ENCODE measurements at regions not wholly inside any gene's neighbourhood (a gene's known extent, or its start where the extent isn't known, plus 50 kb on each side); places are given as distances from the start of the nearest gene placed in this dataset.
"Not testable (repeated sequence)": the region's sequence is repeated elsewhere in the genome, so short reads cannot be mapped to it uniquely, and the experiment has no call there.

GRCh38 chr10:30708234-30708633 is 78.7 kb upstream of the LYZL2 start:
- Histone ChIP-seq H3K27ac (ENCODE audit: low read depth in 2 of 2, low read length in 1 of 2) (no peak overlapping the region), H3K4me3 (ENCODE audit: low read depth in 1 of 2, low read length in 2 of 2) (no peak overlapping the region), H3K27me3 (ENCODE audit: control insufficient read depth in 1 of 2, insufficient read depth in 2 of 2, low read length in 2 of 2) (no peaks in the 10 kb centered on the region), H3K36me3 (ENCODE audit: control insufficient read depth in 2 of 2, insufficient read depth in 2 of 2, low read length in 1 of 2) (no peaks in the 10 kb centered on the region), H3K4me1 (ENCODE audit: control insufficient read depth in 2 of 2, insufficient read depth in 2 of 2, low read length in 1 of 2) (no peaks in the 10 kb centered on the region), H3K9me3 (ENCODE audit: control insufficient read depth in 2 of 2, insufficient read depth in 1 of 2, low read depth in 1 of 2, low read length in 1 of 2) (no peaks in the 10 kb centered on the region)
- 96 to 98% methylated on average over 3 of the region's 3 CpGs for WGBS, 2 donors

GRCh38 chr10:30706189-30706588 is 76.6 kb upstream of the LYZL2 start:
- not testable (repeated sequence) for H3K4me3 ChIP-seq (ENCODE audit: low read depth in 1 of 2, low read length in 2 of 2); H3K27ac ChIP-seq (ENCODE audit: low read depth in 2 of 2, low read length in 1 of 2); H3K4me1 ChIP-seq (ENCODE audit: control insufficient read depth in 2 of 2, insufficient read depth in 2 of 2, low read length in 1 of 2); H3K36me3 ChIP-seq (ENCODE audit: control insufficient read depth in 2 of 2, insufficient read depth in 2 of 2, low read length in 1 of 2); H3K27me3 ChIP-seq (ENCODE audit: control insufficient read depth in 1 of 2, insufficient read depth in 2 of 2, low read length in 2 of 2); H3K9me3 ChIP-seq (ENCODE audit: control insufficient read depth in 2 of 2, insufficient read depth in 1 of 2, low read depth in 1 of 2, low read length in 1 of 2)
- WGBS, 2 donors: 100% methylated on average over 1 of the region's 1 CpG

GRCh38 chr10:30705625-30706149 is 76.1 kb upstream of the LYZL2 start:
- H3K27me3 ChIP-seq (ENCODE audit: control insufficient read depth in 1 of 2, insufficient read depth in 2 of 2, low read length in 2 of 2): no peaks in the 10 kb centered on the region
- H3K36me3 ChIP-seq (ENCODE audit: control insufficient read depth in 2 of 2, insufficient read depth in 2 of 2, low read length in 1 of 2): no peaks in the 10 kb centered on the region
- H3K4me3 ChIP-seq (ENCODE audit: low read depth in 1 of 2, low read length in 2 of 2): no peak overlapping the region
- no peaks in the 10 kb centered on the region for H3K4me1 ChIP-seq (ENCODE audit: control insufficient read depth in 2 of 2, insufficient read depth in 2 of 2, low read length in 1 of 2)
- peak overlapping the region in 1 of 2 donors; percentile 9 for H3K27ac ChIP-seq (ENCODE audit: low read depth in 2 of 2, low read length in 1 of 2)
- WGBS, 2 donors: 71 to 73% methylated on average over 9 of the region's 9 CpGs
- H3K9me3 ChIP-seq (ENCODE audit: control insufficient read depth in 2 of 2, insufficient read depth in 1 of 2, low read depth in 1 of 2, low read length in 1 of 2): no peaks in the 10 kb centered on the region

- WGBS, 2 donors: 27 to 31% methylated on average over 9 of the region's 9 CpGs
- Histone ChIP-seq H3K9me3 (ENCODE audit: control insufficient read depth in 2 of 2, insufficient read depth in 1 of 2, low read depth in 1 of 2, low read length in 1 of 2) (no peaks in the 10 kb centered on the region), H3K4me3 (ENCODE audit: low read depth in 1 of 2, low read length in 2 of 2) (no peak overlapping the region), H3K27ac (ENCODE audit: low read depth in 2 of 2, low read length in 1 of 2) (peak overlapping the region in 1 of 2 donors; percentile 9), H3K36me3 (ENCODE audit: control insufficient read depth in 2 of 2, insufficient read depth in 2 of 2, low read length in 1 of 2) (no peaks in the 10 kb centered on the region), H3K4me1 (ENCODE audit: control insufficient read depth in 2 of 2, insufficient read depth in 2 of 2, low read length in 1 of 2) (no peaks in the 10 kb centered on the region), H3K27me3 (ENCODE audit: control insufficient read depth in 1 of 2, insufficient read depth in 2 of 2, low read length in 2 of 2) (no peaks in the 10 kb centered on the region)
These were observed 75.6 kb upstream of the LYZL2 start for GRCh38 chr10:30705101-30705624.

- not testable (repeated sequence) for H3K27me3 ChIP-seq (ENCODE audit: control insufficient read depth in 1 of 2, insufficient read depth in 2 of 2, low read length in 2 of 2); H3K36me3 ChIP-seq (ENCODE audit: control insufficient read depth in 2 of 2, insufficient read depth in 2 of 2, low read length in 1 of 2); H3K4me1 ChIP-seq (ENCODE audit: control insufficient read depth in 2 of 2, insufficient read depth in 2 of 2, low read length in 1 of 2); H3K4me3 ChIP-seq (ENCODE audit: low read depth in 1 of 2, low read length in 2 of 2); H3K9me3 ChIP-seq (ENCODE audit: control insufficient read depth in 2 of 2, insufficient read depth in 1 of 2, low read depth in 1 of 2, low read length in 1 of 2)
- WGBS, 2 donors: 68 to 73% methylated on average over 14 of the region's 14 CpGs
- peak overlapping the region in 1 of 2 donors; percentile 3 for H3K27ac ChIP-seq (ENCODE audit: low read depth in 2 of 2, low read length in 1 of 2)
These were observed 75.1 kb upstream of the LYZL2 start for GRCh38 chr10:30704601-30705100.

GRCh38 chr10:30704026-30704600 is 74.6 kb upstream of the LYZL2 start:
- Histone ChIP-seq H3K4me3 (ENCODE audit: low read depth in 1 of 2, low read length in 2 of 2) (no peak overlapping the region), H3K27ac (ENCODE audit: low read depth in 2 of 2, low read length in 1 of 2) (peak overlapping the region in 1 of 2 donors; percentile 3), H3K36me3 (ENCODE audit: control insufficient read depth in 2 of 2, insufficient read depth in 2 of 2, low read length in 1 of 2) (no peaks in the 10 kb centered on the region), H3K4me1 (ENCODE audit: control insufficient read depth in 2 of 2, insufficient read depth in 2 of 2, low read length in 1 of 2) (no peaks in the 10 kb centered on the region), H3K9me3 (ENCODE audit: control insufficient read depth in 2 of 2, insufficient read depth in 1 of 2, low read depth in 1 of 2, low read length in 1 of 2) (no peaks in the 10 kb centered on the region), H3K27me3 (ENCODE audit: control insufficient read depth in 1 of 2, insufficient read depth in 2 of 2, low read length in 2 of 2) (no peaks in the 10 kb centered on the region)
- WGBS, 2 donors: 75 to 84% methylated on average over 11 of the region's 11 CpGs

GRCh38 chr10:30703446-30703845 is 73.9 kb upstream of the LYZL2 start:
- WGBS, 2 donors: 88 to 92% methylated on average over 7 of the region's 7 CpGs

GRCh38 chr10:30702860-30703259 is 73.3 kb upstream of the LYZL2 start:
- Histone ChIP-seq H3K27ac (ENCODE audit: low read depth in 2 of 2, low read length in 1 of 2) (no peak overlapping the region), H3K36me3 (ENCODE audit: control insufficient read depth in 2 of 2, insufficient read depth in 2 of 2, low read length in 1 of 2) (no peaks in the 10 kb centered on the region)
- 69 to 72% methylated on average over 5 of the region's 5 CpGs for WGBS, 2 donors

More at GRCh38 chr10:30703446-30703845, 73.9 kb upstream of the LYZL2 start:
- not testable (repeated sequence) for H3K4me3 ChIP-seq (ENCODE audit: low read depth in 1 of 2, low read length in 2 of 2); H3K27ac ChIP-seq (ENCODE audit: low read depth in 2 of 2, low read length in 1 of 2); H3K27me3 ChIP-seq (ENCODE audit: control insufficient read depth in 1 of 2, insufficient read depth in 2 of 2, low read length in 2 of 2); H3K4me1 ChIP-seq (ENCODE audit: control insufficient read depth in 2 of 2, insufficient read depth in 2 of 2, low read length in 1 of 2); H3K9me3 ChIP-seq (ENCODE audit: control insufficient read depth in 2 of 2, insufficient read depth in 1 of 2, low read depth in 1 of 2, low read length in 1 of 2); H3K36me3 ChIP-seq (ENCODE audit: control insufficient read depth in 2 of 2, insufficient read depth in 2 of 2, low read length in 1 of 2)

GRCh38 chr10:30701451-30702173 is 72.1 kb upstream of the LYZL2 start:
- H3K27ac ChIP-seq (ENCODE audit: low read depth in 2 of 2, low read length in 1 of 2): peak overlapping the region; percentile 40 to 67
- 49 to 58% methylated on average over 13 of the region's 13 CpGs for WGBS, 2 donors
- H3K27me3 ChIP-seq (ENCODE audit: control insufficient read depth in 1 of 2, insufficient read depth in 2 of 2, low read length in 2 of 2): no peaks in the 10 kb centered on the region
- H3K9me3 ChIP-seq (ENCODE audit: control insufficient read depth in 2 of 2, insufficient read depth in 1 of 2, low read depth in 1 of 2, low read length in 1 of 2): no peaks in the 10 kb centered on the region
- no peaks in the 10 kb centered on the region for H3K36me3 ChIP-seq (ENCODE audit: control insufficient read depth in 2 of 2, insufficient read depth in 2 of 2, low read length in 1 of 2)
- H3K4me1 ChIP-seq (ENCODE audit: control insufficient read depth in 2 of 2, insufficient read depth in 2 of 2, low read length in 1 of 2): no peaks in the 10 kb centered on the region
- H3K4me3 ChIP-seq (ENCODE audit: low read depth in 1 of 2, low read length in 2 of 2): no peak overlapping the region

More at GRCh38 chr10:30702860-30703259, 73.3 kb upstream of the LYZL2 start:
- Histone ChIP-seq H3K9me3 (ENCODE audit: control insufficient read depth in 2 of 2, insufficient read depth in 1 of 2, low read depth in 1 of 2, low read length in 1 of 2) (no peaks in the 10 kb centered on the region), H3K4me1 (ENCODE audit: control insufficient read depth in 2 of 2, insufficient read depth in 2 of 2, low read length in 1 of 2) (no peaks in the 10 kb centered on the region), H3K4me3 (ENCODE audit: low read depth in 1 of 2, low read length in 2 of 2) (no peak overlapping the region), H3K27me3 (ENCODE audit: control insufficient read depth in 1 of 2, insufficient read depth in 2 of 2, low read length in 2 of 2) (no peaks in the 10 kb centered on the region)

Measured in esophagus (tissue), 2 donors.